ENCODE measurements at regions not wholly inside any gene's neighbourhood (a gene's known extent, or its start where the extent isn't known, plus 50 kb on each side); places are given as distances from the start of the nearest gene placed in this dataset.

- H3K4me3 ChIP-seq = no peak overlapping the region
- H3K27ac ChIP-seq = no peak overlapping the region
- TF ChIP-seq POLR2AphosphoS5 (IDR thresholded peaks at IDR 0.05; ENCODE audit: borderline replicate concordance, low read depth, low read length) = no peak
- TF ChIP-seq FOXP2 (optimal IDR thresholded peaks at IDR 0.05; ENCODE audit: control extremely low read depth, extremely low read length, insufficient read depth) = no peak
- TF ChIP-seq EZH2 (IDR thresholded peaks at IDR 0.05) = no peak
- DNase-seq (ENCODE audit: low read depth, low spot score) = no peak
- H3K9ac ChIP-seq (ENCODE audit: insufficient read length) = no peak overlapping the region
- H3K9me3 ChIP-seq (ENCODE audit: low read depth, low read length) = no peaks in the 10 kb centered on the region
- H3K36me3 ChIP-seq (ENCODE audit: insufficient read depth, low read length) = no peaks in the 10 kb centered on the region
Measured at GRCh38 chr9:106755736-106756135, 107.2 kb upstream of the ZNF462 start.

- Histone ChIP-seq H3K9ac (ENCODE audit: insufficient read length) (no peak overlapping the region), H3K4me3 (no peak overlapping the region), H3K36me3 (ENCODE audit: insufficient read depth, low read length) (no peaks in the 10 kb centered on the region), H3K9me3 (ENCODE audit: low read depth, low read length) (no peaks in the 10 kb centered on the region), H3K27ac (no peak overlapping the region)
- no peak for DNase-seq (ENCODE audit: low read depth, low spot score)
- no peak for TF ChIP-seq EZH2 (IDR thresholded peaks at IDR 0.05)
- TF ChIP-seq POLR2AphosphoS5 (IDR thresholded peaks at IDR 0.05; ENCODE audit: borderline replicate concordance, low read depth, low read length) = no peak
- TF ChIP-seq FOXP2 (optimal IDR thresholded peaks at IDR 0.05; ENCODE audit: control extremely low read depth, extremely low read length, insufficient read depth) = no peak
Measured at GRCh38 chr9:106757514-106757913, 105.5 kb upstream of the ZNF462 start.

GRCh38 chr9:106758911-106759310 lies 104.1 kb upstream of the ZNF462 start:
- DNase-seq (ENCODE audit: low read depth, low spot score) = no peak
- no peak for TF ChIP-seq FOXP2 (optimal IDR thresholded peaks at IDR 0.05; ENCODE audit: control extremely low read depth, extremely low read length, insufficient read depth)
- TF ChIP-seq EZH2 (IDR thresholded peaks at IDR 0.05) = no peak
- no peak for TF ChIP-seq POLR2AphosphoS5 (IDR thresholded peaks at IDR 0.05; ENCODE audit: borderline replicate concordance, low read depth, low read length)
- no peak overlapping the region for H3K27ac ChIP-seq

GRCh38 chr9:106761493-106761892 lies 101.5 kb upstream of the ZNF462 start:
- H3K4me3 ChIP-seq = no peak overlapping the region
- no peaks in the 10 kb centered on the region for H3K9me3 ChIP-seq (ENCODE audit: low read depth, low read length)
- no peak for TF ChIP-seq POLR2AphosphoS5 (IDR thresholded peaks at IDR 0.05; ENCODE audit: borderline replicate concordance, low read depth, low read length)
- no peak for TF ChIP-seq EZH2 (IDR thresholded peaks at IDR 0.05)
- no peak for TF ChIP-seq FOXP2 (optimal IDR thresholded peaks at IDR 0.05; ENCODE audit: control extremely low read depth, extremely low read length, insufficient read depth)
- H3K36me3 ChIP-seq (ENCODE audit: insufficient read depth, low read length) = no peaks in the 10 kb centered on the region
- DNase-seq (ENCODE audit: low read depth, low spot score) = no peak
- no peak overlapping the region for H3K9ac ChIP-seq (ENCODE audit: insufficient read length)
- no peak overlapping the region for H3K27ac ChIP-seq

More at GRCh38 chr9:106758911-106759310, 104.1 kb upstream of the ZNF462 start:
- H3K9ac ChIP-seq (ENCODE audit: insufficient read length) = no peak overlapping the region
- no peaks in the 10 kb centered on the region for H3K9me3 ChIP-seq (ENCODE audit: low read depth, low read length)
- no peak overlapping the region for H3K4me3 ChIP-seq
- no peaks in the 10 kb centered on the region for H3K36me3 ChIP-seq (ENCODE audit: insufficient read depth, low read length)

GRCh38 chr9:106766616-106767015 lies 96.3 kb upstream of the ZNF462 start:
- Histone ChIP-seq H3K36me3 (ENCODE audit: insufficient read depth, low read length) (no peaks in the 10 kb centered on the region), H3K4me3 (no peak overlapping the region), H3K9me3 (ENCODE audit: low read depth, low read length) (no peaks in the 10 kb centered on the region), H3K27ac (no peak overlapping the region), H3K9ac (ENCODE audit: insufficient read length) (no peak overlapping the region)
- TF ChIP-seq POLR2AphosphoS5 (IDR thresholded peaks at IDR 0.05; ENCODE audit: borderline replicate concordance, low read depth, low read length) (no peak), EZH2 (IDR thresholded peaks at IDR 0.05) (no peak), FOXP2 (optimal IDR thresholded peaks at IDR 0.05; ENCODE audit: control extremely low read depth, extremely low read length, insufficient read depth) (no peak)
- no peak for DNase-seq (ENCODE audit: low read depth, low spot score)

GRCh38 chr9:106769331-106769730 lies 93.6 kb upstream of the ZNF462 start:
- Histone ChIP-seq H3K9ac (ENCODE audit: insufficient read length) (no peak overlapping the region), H3K4me3 (no peak overlapping the region), H3K9me3 (ENCODE audit: low read depth, low read length) (no peaks in the 10 kb centered on the region), H3K27ac (no peak overlapping the region), H3K36me3 (ENCODE audit: insufficient read depth, low read length) (no peaks in the 10 kb centered on the region)
- TF ChIP-seq EZH2 (IDR thresholded peaks at IDR 0.05) (no peak), POLR2AphosphoS5 (IDR thresholded peaks at IDR 0.05; ENCODE audit: borderline replicate concordance, low read depth, low read length) (no peak), FOXP2 (optimal IDR thresholded peaks at IDR 0.05; ENCODE audit: control extremely low read depth, extremely low read length, insufficient read depth) (no peak)
- DNase-seq (ENCODE audit: low read depth, low spot score) = no peak

GRCh38 chr9:106771608-106772007 lies 91.4 kb upstream of the ZNF462 start:
- no peaks in the 10 kb centered on the region for H3K9me3 ChIP-seq (ENCODE audit: low read depth, low read length)
- no peaks in the 10 kb centered on the region for H3K36me3 ChIP-seq (ENCODE audit: insufficient read depth, low read length)
- H3K27ac ChIP-seq = no peak overlapping the region
- TF ChIP-seq POLR2AphosphoS5 (IDR thresholded peaks at IDR 0.05; ENCODE audit: borderline replicate concordance, low read depth, low read length) (no peak), EZH2 (IDR thresholded peaks at IDR 0.05) (no peak), FOXP2 (optimal IDR thresholded peaks at IDR 0.05; ENCODE audit: control extremely low read depth, extremely low read length, insufficient read depth) (no peak)
- H3K4me3 ChIP-seq = no peak overlapping the region
- H3K9ac ChIP-seq (ENCODE audit: insufficient read length) = no peak overlapping the region
- no peak for DNase-seq (ENCODE audit: low read depth, low spot score)

- DNase-seq (ENCODE audit: low read depth, low spot score) = no peak
- Histone ChIP-seq H3K36me3 (ENCODE audit: insufficient read depth, low read length) (no peaks in the 10 kb centered on the region), H3K9ac (ENCODE audit: insufficient read length) (no peak overlapping the region), H3K4me3 (no peak overlapping the region), H3K9me3 (ENCODE audit: low read depth, low read length) (no peaks in the 10 kb centered on the region), H3K27ac (no peak overlapping the region)
- TF ChIP-seq FOXP2 (optimal IDR thresholded peaks at IDR 0.05; ENCODE audit: control extremely low read depth, extremely low read length, insufficient read depth) = no peak
- no peak for TF ChIP-seq EZH2 (IDR thresholded peaks at IDR 0.05)
- no peak for TF ChIP-seq POLR2AphosphoS5 (IDR thresholded peaks at IDR 0.05; ENCODE audit: borderline replicate concordance, low read depth, low read length)
Measured at GRCh38 chr9:106772523-106773290, 90.3 kb upstream of the ZNF462 start.

Measured in SK-N-MC (cell line).